Transverse colon (tissue), 4 donors: ENCODE measurements at regions not wholly inside any gene's neighbourhood (a gene's known extent, or its start where the extent isn't known, plus 50 kb on each side); places are given as distances from the start of the nearest gene placed in this dataset.

Experiments
- EP300 ChIP-seq: sonication (generic); formaldehyde crosslinking; IDR thresholded peaks from one replicate; pipeline ENCODE4 v1.6.1; 2017; ENCODE audit warnings: antibody characterized with exemption, low read depth
- POLR2AphosphoS5 ChIP-seq, 3 donors: sonication (generic); formaldehyde crosslinking; IDR thresholded peaks; one replicate each; pipeline ENCODE4 v1.6.1; 2016; ENCODE audit warnings: antibody characterized with exemption in 3 of 3
- TF ChIP-seq, protein P1 (sequence below), 5 experiments: fragments of 200-600 bp in 3 of 5; fragments of 450-650 bp in 2 of 5; sonication (generic) in 3 of 5; IDR thresholded peaks; 1 replicate in 2 of 5; 2 replicates in 3 of 5; pipeline ENCODE4 v1.5.1; 2016 to 2017; ENCODE audit warnings: antibody characterized with exemption in 5 of 5, inconsistent platforms in 3 of 5, mild to moderate bottlenecking in 2 of 5, moderate library complexity in 1 of 5

GRCh38 chr9:109843641-109844040 lies 63.6 kb downstream of the PALM2AKAP2 start:
- TF ChIP-seq, protein P1, sequence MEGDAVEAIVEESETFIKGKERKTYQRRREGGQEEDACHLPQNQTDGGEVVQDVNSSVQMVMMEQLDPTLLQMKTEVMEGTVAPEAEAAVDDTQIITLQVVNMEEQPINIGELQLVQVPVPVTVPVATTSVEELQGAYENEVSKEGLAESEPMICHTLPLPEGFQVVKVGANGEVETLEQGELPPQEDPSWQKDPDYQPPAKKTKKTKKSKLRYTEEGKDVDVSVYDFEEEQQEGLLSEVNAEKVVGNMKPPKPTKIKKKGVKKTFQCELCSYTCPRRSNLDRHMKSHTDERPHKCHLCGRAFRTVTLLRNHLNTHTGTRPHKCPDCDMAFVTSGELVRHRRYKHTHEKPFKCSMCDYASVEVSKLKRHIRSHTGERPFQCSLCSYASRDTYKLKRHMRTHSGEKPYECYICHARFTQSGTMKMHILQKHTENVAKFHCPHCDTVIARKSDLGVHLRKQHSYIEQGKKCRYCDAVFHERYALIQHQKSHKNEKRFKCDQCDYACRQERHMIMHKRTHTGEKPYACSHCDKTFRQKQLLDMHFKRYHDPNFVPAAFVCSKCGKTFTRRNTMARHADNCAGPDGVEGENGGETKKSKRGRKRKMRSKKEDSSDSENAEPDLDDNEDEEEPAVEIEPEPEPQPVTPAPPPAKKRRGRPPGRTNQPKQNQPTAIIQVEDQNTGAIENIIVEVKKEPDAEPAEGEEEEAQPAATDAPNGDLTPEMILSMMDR (IDR thresholded peaks at IDR 0.05): no peak
- TF ChIP-seq POLR2AphosphoS5 (IDR thresholded peaks at IDR 0.05): no peak
- TF ChIP-seq EP300: no peak
